Adrenal gland (tissue), 5 donors: ENCODE measurements at regions not wholly inside any gene's neighbourhood (a gene's known extent, or its start where the extent isn't known, plus 50 kb on each side); places are given as distances from the start of the nearest gene placed in this dataset.

Experiments used
- POLR2A ChIP-seq, 2 donors: fragments of 450-650 bp; IDR thresholded peaks; one replicate each; pipeline ENCODE4 v1.6.1; 2017; ENCODE audit warnings: antibody characterized with exemption in 2 of 2, mild to moderate bottlenecking in 2 of 2, moderate library complexity in 1 of 2
- TF ChIP-seq, protein P1 (sequence below), 6 experiments: fragments of 450-650 bp in 4 of 6; fragments of 200-600 bp in 2 of 6; sonication (generic) in 1 of 6; IDR thresholded peaks; 1 replicate in 5 of 6; 2 replicates in 1 of 6; pipeline versions ENCODE4 v1.5.1 to v1.8.0; 2016 to 2021; ENCODE audit warnings: antibody characterized with exemption in 6 of 6, mild to moderate bottlenecking in 2 of 6, moderate library complexity in 1 of 6
- donor health status: DM: no; HTN: no; CAD: no.

DNA sequence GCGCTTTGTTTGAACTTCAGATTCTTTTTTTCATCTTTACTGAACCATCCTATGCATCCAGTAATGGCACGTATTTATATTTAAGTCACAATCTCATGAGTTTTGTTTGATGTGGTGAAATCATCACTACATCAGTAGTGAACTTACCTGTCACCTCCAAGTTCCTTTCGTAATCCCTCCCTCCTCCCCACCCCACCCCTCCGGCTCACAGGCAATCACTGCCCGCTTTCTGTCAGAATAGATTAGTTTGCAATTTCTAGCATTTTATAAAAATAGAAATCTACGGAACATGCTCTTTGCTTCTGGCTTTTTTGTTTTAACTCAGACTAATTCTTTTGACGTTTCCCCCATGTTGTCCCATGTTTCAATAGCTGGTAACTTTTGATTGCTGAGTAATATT lies 305.4 kb upstream of the IRX4 start:
- TF ChIP-seq POLR2A (IDR thresholded peaks at IDR 0.05), result no peak
- TF ChIP-seq, protein P1, sequence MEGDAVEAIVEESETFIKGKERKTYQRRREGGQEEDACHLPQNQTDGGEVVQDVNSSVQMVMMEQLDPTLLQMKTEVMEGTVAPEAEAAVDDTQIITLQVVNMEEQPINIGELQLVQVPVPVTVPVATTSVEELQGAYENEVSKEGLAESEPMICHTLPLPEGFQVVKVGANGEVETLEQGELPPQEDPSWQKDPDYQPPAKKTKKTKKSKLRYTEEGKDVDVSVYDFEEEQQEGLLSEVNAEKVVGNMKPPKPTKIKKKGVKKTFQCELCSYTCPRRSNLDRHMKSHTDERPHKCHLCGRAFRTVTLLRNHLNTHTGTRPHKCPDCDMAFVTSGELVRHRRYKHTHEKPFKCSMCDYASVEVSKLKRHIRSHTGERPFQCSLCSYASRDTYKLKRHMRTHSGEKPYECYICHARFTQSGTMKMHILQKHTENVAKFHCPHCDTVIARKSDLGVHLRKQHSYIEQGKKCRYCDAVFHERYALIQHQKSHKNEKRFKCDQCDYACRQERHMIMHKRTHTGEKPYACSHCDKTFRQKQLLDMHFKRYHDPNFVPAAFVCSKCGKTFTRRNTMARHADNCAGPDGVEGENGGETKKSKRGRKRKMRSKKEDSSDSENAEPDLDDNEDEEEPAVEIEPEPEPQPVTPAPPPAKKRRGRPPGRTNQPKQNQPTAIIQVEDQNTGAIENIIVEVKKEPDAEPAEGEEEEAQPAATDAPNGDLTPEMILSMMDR (IDR thresholded peaks at IDR 0.05), result no peak
